Stomach (tissue), 8 donors: ENCODE measurements at regions not wholly inside any gene's neighbourhood (a gene's known extent, or its start where the extent isn't known, plus 50 kb on each side); places are given as distances from the start of the nearest gene placed in this dataset.

ENCODE experiments used
- DNase-seq, 2 donors: peaks; one replicate each; pipeline versions ENCODE4 v3.0.0 to v3.0.0-alpha.2; 2013 to 2019
- H3K27ac ChIP-seq, 5 donors: fragments of 200-600 bp in 4 of 5; sonication (generic) in 4 of 5; one replicate each; pipeline ENCODE4 v1.5.1; 2013 to 2019; ENCODE audit warnings: mild to moderate bottlenecking in 1 of 5, moderate library complexity in 1 of 5
- H3K27me3 ChIP-seq, 3 donors: fragments of 200-600 bp; sonication (generic); one replicate each; pipeline ENCODE4 v1.5.1; 2017 to 2019; ENCODE audit warnings: mixed run types in 1 of 3
- H3K36me3 ChIP-seq, 4 donors: fragments of 200-600 bp; sonication (generic); 1 replicate in 3 of 4; 2 replicates in 1 of 4; pipeline ENCODE4 v1.5.1; 2016 to 2019
- H3K4me1 ChIP-seq, 4 donors: fragments of 200-600 bp; sonication (generic); one replicate each; pipeline ENCODE4 v1.5.1; 2016 to 2019
- H3K4me3 ChIP-seq, 4 donors: fragments of 200-600 bp; sonication (generic) in 3 of 4; one replicate each; pipeline ENCODE4 v1.5.1; 2016 to 2019; ENCODE audit warnings: mild to moderate bottlenecking in 1 of 4
- H3K9me3 ChIP-seq, 4 donors: fragments of 200-600 bp; sonication (generic); one replicate each; pipeline ENCODE4 v1.5.1; 2016 to 2019
- EP300 ChIP-seq: sonication (generic); formaldehyde crosslinking; IDR thresholded peaks from one replicate; pipeline ENCODE4 v1.6.1; 2017; ENCODE audit warnings: antibody characterized with exemption
- POLR2A ChIP-seq, 4 donors: fragments of 450-650 bp; IDR thresholded peaks; one replicate each; pipeline ENCODE4 v1.6.1; 2016; ENCODE audit warnings: antibody characterized with exemption in 4 of 4, control low read depth in 2 of 4, mild to moderate bottlenecking in 1 of 4, moderate library complexity in 1 of 4
- POLR2AphosphoS5 ChIP-seq, 3 donors: sonication (generic); formaldehyde crosslinking; IDR thresholded peaks; one replicate each; pipeline ENCODE4 v1.6.1; 2016; ENCODE audit warnings: antibody characterized with exemption in 3 of 3
- WGBS, 5 donors: extraction: QIAGEN DNeasy Blood & Tissue Kit in 3 of 5; methylation state at CpG; one replicate each; pipeline versions ENCODE4 v1.1.5 to v1.1.7; 2013 to 2018; 5-methylcytosine and 5-hydroxymethylcytosine counted together
- intact Hi-C: fragments of 100-400 bp; cut with DNase I; formaldehyde crosslinking; loops from one replicate; pipeline ENCODE4 v1.15.1; 2023; ENCODE audit warnings: low total_unique reads
- TF ChIP-seq, protein P1 (sequence below), 7 experiments: fragments of 450-650 bp in 4 of 7; fragments of 200-600 bp in 3 of 7; sonication (generic) in 3 of 7; IDR thresholded peaks; one replicate each; pipeline ENCODE4 v1.5.1; 2016 to 2019; ENCODE audit warnings: antibody characterized with exemption in 7 of 7, control low read depth in 2 of 7, mild to moderate bottlenecking in 1 of 7
- donor health status: healthy with polysubstance abuse.
- donor health status: Bipolar disorder and iron deficiency.
- donor health status: healthy.

DNA sequence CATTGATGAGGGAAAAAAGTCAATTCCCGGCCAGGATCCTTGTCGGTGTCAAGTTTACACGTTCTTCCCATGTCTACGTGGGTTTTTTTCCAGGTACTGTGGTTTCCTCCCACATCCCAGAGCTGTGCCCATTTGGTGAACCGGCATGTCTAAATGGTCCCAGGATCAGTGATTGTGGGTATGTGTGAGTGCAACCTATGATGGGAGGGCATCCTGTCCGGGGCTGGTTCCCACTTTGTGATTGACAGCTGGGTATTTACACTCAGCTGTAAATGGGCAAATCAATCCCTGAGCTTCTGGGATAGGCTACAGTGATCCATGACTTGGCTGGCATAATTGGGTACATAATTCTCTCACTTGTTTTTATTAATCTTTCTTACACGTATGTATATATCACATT lies 91.2 kb upstream of the IRX6 start:
- Histone ChIP-seq H3K36me3 (no peaks in the 10 kb centered on the region), H3K4me1 (no peaks in the 10 kb centered on the region), H3K27me3 (peaks cover 0 to 13% (median 4%) of the 10 kb centered on the region in 3 donors), H3K9me3 (no peaks in the 10 kb centered on the region), H3K27ac (no peak overlapping the region), H3K4me3 (no peak overlapping the region)
- no peak for TF ChIP-seq EP300
- TF ChIP-seq POLR2A (IDR thresholded peaks at IDR 0.05) = no peak
- TF ChIP-seq, protein P1, sequence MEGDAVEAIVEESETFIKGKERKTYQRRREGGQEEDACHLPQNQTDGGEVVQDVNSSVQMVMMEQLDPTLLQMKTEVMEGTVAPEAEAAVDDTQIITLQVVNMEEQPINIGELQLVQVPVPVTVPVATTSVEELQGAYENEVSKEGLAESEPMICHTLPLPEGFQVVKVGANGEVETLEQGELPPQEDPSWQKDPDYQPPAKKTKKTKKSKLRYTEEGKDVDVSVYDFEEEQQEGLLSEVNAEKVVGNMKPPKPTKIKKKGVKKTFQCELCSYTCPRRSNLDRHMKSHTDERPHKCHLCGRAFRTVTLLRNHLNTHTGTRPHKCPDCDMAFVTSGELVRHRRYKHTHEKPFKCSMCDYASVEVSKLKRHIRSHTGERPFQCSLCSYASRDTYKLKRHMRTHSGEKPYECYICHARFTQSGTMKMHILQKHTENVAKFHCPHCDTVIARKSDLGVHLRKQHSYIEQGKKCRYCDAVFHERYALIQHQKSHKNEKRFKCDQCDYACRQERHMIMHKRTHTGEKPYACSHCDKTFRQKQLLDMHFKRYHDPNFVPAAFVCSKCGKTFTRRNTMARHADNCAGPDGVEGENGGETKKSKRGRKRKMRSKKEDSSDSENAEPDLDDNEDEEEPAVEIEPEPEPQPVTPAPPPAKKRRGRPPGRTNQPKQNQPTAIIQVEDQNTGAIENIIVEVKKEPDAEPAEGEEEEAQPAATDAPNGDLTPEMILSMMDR (IDR thresholded peaks at IDR 0.05) = no peak
- no peak for TF ChIP-seq POLR2AphosphoS5 (IDR thresholded peaks at IDR 0.05)
- 73 to 82% (median 80%) methylated on average over 7 of the region's 7 CpGs for WGBS, 5 donors
- intact Hi-C loops = no loop called here
- no peak for DNase-seq

DNA sequence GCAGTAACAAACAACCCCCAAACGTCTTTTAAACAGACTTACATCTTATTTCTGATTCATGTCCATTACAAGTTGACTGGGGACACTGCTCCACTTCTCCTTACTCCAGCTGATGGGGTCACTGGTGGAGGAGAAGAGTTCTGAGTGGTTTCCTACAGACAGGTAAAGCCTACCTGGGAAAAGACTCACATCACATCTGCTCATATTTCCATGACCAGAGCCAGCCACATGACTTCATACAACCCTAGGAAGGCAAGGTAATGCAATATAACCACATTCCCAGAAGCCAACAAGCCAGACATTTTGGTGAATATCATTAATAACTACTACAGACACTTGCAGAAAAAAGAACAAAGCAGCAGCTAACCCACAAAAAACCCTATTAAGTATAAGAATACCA lies 90.5 kb upstream of the IRX6 start:
- WGBS, 5 donors = 5 to 19% (median 9%) methylated on average over 1 of the region's 1 CpG

GRCh38 chr16:55236655-55237054 lies 87.3 kb upstream of the IRX6 start:
- no peak for TF ChIP-seq POLR2A (IDR thresholded peaks at IDR 0.05)
- no peak for TF ChIP-seq POLR2AphosphoS5 (IDR thresholded peaks at IDR 0.05)
- no peak for TF ChIP-seq EP300
- TF ChIP-seq, protein P1 (IDR thresholded peaks at IDR 0.05) = no peak
- Histone ChIP-seq H3K36me3 (no peaks in the 10 kb centered on the region), H3K27ac (no peak overlapping the region), H3K4me3 (no peak overlapping the region), H3K27me3 (peaks cover 0 to 16% (median 4%) of the 10 kb centered on the region in 3 donors), H3K4me1 (no peaks in the 10 kb centered on the region), H3K9me3 (no peaks in the 10 kb centered on the region)
- no peak for DNase-seq
- WGBS, 5 donors = 25 to 47% (median 42%) methylated on average over 3 to 5 of the region's 5 CpGs
- intact Hi-C loops = no loop called here

More for the DNA sequence above, 90.5 kb upstream of the IRX6 start:
- H3K4me1 ChIP-seq = no peaks in the 10 kb centered on the region
- intact Hi-C loops = no loop called here
- H3K27ac ChIP-seq = no peak overlapping the region
- no peaks in the 10 kb centered on the region for H3K9me3 ChIP-seq
- H3K27me3 ChIP-seq = peaks cover 0 to 13% (median 4%) of the 10 kb centered on the region in 3 donors
- no peak for DNase-seq
- H3K36me3 ChIP-seq = no peaks in the 10 kb centered on the region
- TF ChIP-seq, protein P1 (IDR thresholded peaks at IDR 0.05) = no peak
- TF ChIP-seq EP300 (no peak), POLR2AphosphoS5 (IDR thresholded peaks at IDR 0.05) (no peak), POLR2A (IDR thresholded peaks at IDR 0.05) (no peak)
- H3K4me3 ChIP-seq = no peak overlapping the region

- Histone ChIP-seq H3K9me3 (no peaks in the 10 kb centered on the region), H3K36me3 (no peaks in the 10 kb centered on the region), H3K4me1 (no peaks in the 10 kb centered on the region), H3K27me3 (peaks cover 0 to 24% (median 4%) of the 10 kb centered on the region in 3 donors), H3K27ac (no peak overlapping the region), H3K4me3 (no peak overlapping the region)
- intact Hi-C loops = no loop called here
- TF ChIP-seq POLR2AphosphoS5 (IDR thresholded peaks at IDR 0.05) (no peak), EP300 (no peak), POLR2A (IDR thresholded peaks at IDR 0.05) (no peak)
- TF ChIP-seq, protein P1 (IDR thresholded peaks at IDR 0.05) = no peak
- no peak for DNase-seq
Observed at GRCh38 chr16:55239723-55240122, 84.3 kb upstream of the IRX6 start.
